Transverse colon (tissue), 4 donors: ENCODE measurements at regions not wholly inside any gene's neighbourhood (a gene's known extent, or its start where the extent isn't known, plus 50 kb on each side); places are given as distances from the start of the nearest gene placed in this dataset.

Experiments
- DNase-seq: peaks from one replicate; pipeline ENCODE4 v3.0.0-alpha.2; 2019
- H3K27ac ChIP-seq, 4 donors: fragments of 200-600 bp; sonication (generic); 2 replicates each; pipeline ENCODE4 v1.5.1; 2016 to 2018; ENCODE audit warnings: inconsistent platforms in 4 of 4
- H3K27me3 ChIP-seq: fragments of 200-600 bp; sonication (generic); 2 replicates; pipeline ENCODE4 v1.5.1; 2017; ENCODE audit warnings: inconsistent platforms
- H3K36me3 ChIP-seq, 4 donors: fragments of 200-600 bp; sonication (generic); 2 replicates each; pipeline ENCODE4 v1.5.1; 2017 to 2019; ENCODE audit warnings: inconsistent platforms in 4 of 4
- H3K4me1 ChIP-seq, 4 donors: fragments of 200-600 bp; sonication (generic); 2 replicates each; pipeline ENCODE4 v1.5.1; 2017 to 2020; ENCODE audit warnings: inconsistent platforms in 4 of 4
- H3K4me3 ChIP-seq, 4 donors: fragments of 200-600 bp; sonication (generic); 1 replicate in 1 of 4; 2 replicates in 3 of 4; pipeline versions ENCODE4 v1.5.1 to v1.6.1; 2017 to 2019; ENCODE audit warnings: inconsistent platforms in 4 of 4
- H3K9me3 ChIP-seq, 2 donors: fragments of 200-600 bp; sonication (generic); 2 replicates each; pipeline ENCODE4 v1.5.1; 2017 to 2019; ENCODE audit warnings: inconsistent platforms in 2 of 2
- EP300 ChIP-seq: sonication (generic); formaldehyde crosslinking; IDR thresholded peaks from one replicate; pipeline ENCODE4 v1.6.1; 2017; ENCODE audit warnings: antibody characterized with exemption, low read depth
- POLR2A ChIP-seq: fragments of 450-650 bp; IDR thresholded peaks from one replicate; pipeline ENCODE4 v1.6.1; 2016; ENCODE audit warnings: antibody characterized with exemption, mild to moderate bottlenecking, moderate library complexity
- POLR2AphosphoS5 ChIP-seq, 3 donors: sonication (generic); formaldehyde crosslinking; IDR thresholded peaks; one replicate each; pipeline ENCODE4 v1.6.1; 2016; ENCODE audit warnings: antibody characterized with exemption in 3 of 3
- WGBS, 2 donors: methylation state at CpG; one replicate each; pipeline ENCODE4 v1.1.5; 2018; ENCODE audit warnings: low coverage in 1 of 2; 5-methylcytosine and 5-hydroxymethylcytosine counted together
- in situ Hi-C, 4 donors: fragments of 200-750 bp; cut with MboI; loops; one replicate each; pipeline versions ENCODE4 v1.15.0 to v1.15.1; 2017; ENCODE audit warnings: low sequenced_read_pairs in 3 of 4, low pct_ligation_motif_present in 1 of 4, low pct_unique_long_range_greater_than_20kb in 1 of 4
- intact Hi-C: fragments of 100-400 bp; cut with DNase I; formaldehyde crosslinking; loops from one replicate; pipeline ENCODE4 v1.15.1; 2023; ENCODE audit warnings: low total_unique reads
- TF ChIP-seq, protein P1 (sequence below), 5 experiments: fragments of 200-600 bp in 3 of 5; fragments of 450-650 bp in 2 of 5; sonication (generic) in 3 of 5; IDR thresholded peaks; 1 replicate in 2 of 5; 2 replicates in 3 of 5; pipeline ENCODE4 v1.5.1; 2016 to 2017; ENCODE audit warnings: antibody characterized with exemption in 5 of 5, inconsistent platforms in 3 of 5, mild to moderate bottlenecking in 2 of 5, moderate library complexity in 1 of 5

DNA sequence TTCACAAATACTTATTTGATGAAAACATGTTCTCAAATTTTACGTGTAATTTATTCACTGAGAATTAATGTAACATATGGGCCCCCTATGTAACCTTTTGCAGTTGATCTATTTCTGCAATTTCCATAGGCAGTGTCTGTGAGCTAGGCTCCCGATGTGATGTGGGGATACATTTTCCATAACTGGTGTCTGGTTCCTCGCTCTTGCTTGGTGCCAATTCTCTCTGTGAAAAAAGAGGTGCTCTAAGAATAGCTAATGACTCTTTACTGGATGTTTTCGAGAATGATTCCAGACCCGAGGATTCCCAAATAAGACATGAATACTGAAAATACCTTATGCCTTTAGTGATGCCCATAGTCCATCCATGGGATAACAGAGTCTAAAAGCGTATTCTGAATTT, 286.7 kb upstream of the FZD8 start:
- Histone ChIP-seq H3K27ac (no peak overlapping the region), H3K4me1 (peaks cover 0 to 9% (median 0%) of the 10 kb centered on the region in 4 donors), H3K9me3 (no peaks in the 10 kb centered on the region), H3K36me3 (no peaks in the 10 kb centered on the region), H3K27me3 (no peaks in the 10 kb centered on the region), H3K4me3 (no peak overlapping the region)
- intact Hi-C loops (no loop called here), in situ Hi-C loops (loop anchor here in 1 of 4 donors (25.0 kb wide), 1 partner anchor 266 kb away; no protein-coding TSS in a partner anchor)
- WGBS, 2 donors, result 66 to 79% methylated on average over 3 to 6 of the region's 6 CpGs
- no peak for DNase-seq
- TF ChIP-seq POLR2A (no peak), POLR2AphosphoS5 (IDR thresholded peaks at IDR 0.05) (no peak), EP300 (no peak)
- TF ChIP-seq, protein P1, sequence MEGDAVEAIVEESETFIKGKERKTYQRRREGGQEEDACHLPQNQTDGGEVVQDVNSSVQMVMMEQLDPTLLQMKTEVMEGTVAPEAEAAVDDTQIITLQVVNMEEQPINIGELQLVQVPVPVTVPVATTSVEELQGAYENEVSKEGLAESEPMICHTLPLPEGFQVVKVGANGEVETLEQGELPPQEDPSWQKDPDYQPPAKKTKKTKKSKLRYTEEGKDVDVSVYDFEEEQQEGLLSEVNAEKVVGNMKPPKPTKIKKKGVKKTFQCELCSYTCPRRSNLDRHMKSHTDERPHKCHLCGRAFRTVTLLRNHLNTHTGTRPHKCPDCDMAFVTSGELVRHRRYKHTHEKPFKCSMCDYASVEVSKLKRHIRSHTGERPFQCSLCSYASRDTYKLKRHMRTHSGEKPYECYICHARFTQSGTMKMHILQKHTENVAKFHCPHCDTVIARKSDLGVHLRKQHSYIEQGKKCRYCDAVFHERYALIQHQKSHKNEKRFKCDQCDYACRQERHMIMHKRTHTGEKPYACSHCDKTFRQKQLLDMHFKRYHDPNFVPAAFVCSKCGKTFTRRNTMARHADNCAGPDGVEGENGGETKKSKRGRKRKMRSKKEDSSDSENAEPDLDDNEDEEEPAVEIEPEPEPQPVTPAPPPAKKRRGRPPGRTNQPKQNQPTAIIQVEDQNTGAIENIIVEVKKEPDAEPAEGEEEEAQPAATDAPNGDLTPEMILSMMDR (IDR thresholded peaks at IDR 0.05), result no peak

DNA sequence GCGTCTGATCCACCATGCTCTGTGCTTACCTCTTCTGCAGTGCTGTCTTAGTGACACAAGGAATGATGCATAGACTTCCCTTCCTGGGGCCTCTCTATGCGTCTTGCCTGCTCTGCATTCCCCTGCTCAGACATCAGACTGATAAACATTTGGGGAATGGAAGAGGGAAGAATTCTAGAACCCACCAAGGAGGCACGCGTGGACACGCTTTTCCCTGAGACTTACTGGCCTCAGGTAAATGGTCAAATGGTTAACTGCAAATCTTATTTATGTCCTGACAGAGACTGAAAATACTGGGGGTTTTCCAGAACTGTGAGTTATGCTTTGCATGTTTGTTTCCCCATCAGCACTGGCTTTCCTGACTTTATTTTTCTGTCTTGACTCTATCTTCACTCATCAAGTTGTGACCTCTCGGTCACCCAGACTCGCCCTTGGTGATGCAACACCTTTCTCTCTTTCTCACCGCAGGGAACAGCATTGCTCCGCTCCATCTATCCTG, 285.9 kb upstream of the FZD8 start:
- Histone ChIP-seq H3K4me3 (no peak overlapping the region), H3K4me1 (peaks cover 0 to 5% (median 0%) of the 10 kb centered on the region in 4 donors), H3K27me3 (no peaks in the 10 kb centered on the region), H3K27ac (no peak overlapping the region), H3K36me3 (no peaks in the 10 kb centered on the region), H3K9me3 (no peaks in the 10 kb centered on the region)
- no peak for TF ChIP-seq POLR2A
- no peak for TF ChIP-seq EP300
- TF ChIP-seq, protein P1 (IDR thresholded peaks at IDR 0.05), result no peak
- TF ChIP-seq POLR2AphosphoS5 (IDR thresholded peaks at IDR 0.05), result no peak
- in situ Hi-C loops, result loop anchor here in 1 of 4 donors (25.0 kb wide), 1 partner anchor 266 kb away; no protein-coding TSS in a partner anchor
- DNase-seq, result no peak
- intact Hi-C loops, result no loop called here
- 79 to 87% methylated on average over 4 to 9 of the region's 9 CpGs for WGBS, 2 donors

DNA sequence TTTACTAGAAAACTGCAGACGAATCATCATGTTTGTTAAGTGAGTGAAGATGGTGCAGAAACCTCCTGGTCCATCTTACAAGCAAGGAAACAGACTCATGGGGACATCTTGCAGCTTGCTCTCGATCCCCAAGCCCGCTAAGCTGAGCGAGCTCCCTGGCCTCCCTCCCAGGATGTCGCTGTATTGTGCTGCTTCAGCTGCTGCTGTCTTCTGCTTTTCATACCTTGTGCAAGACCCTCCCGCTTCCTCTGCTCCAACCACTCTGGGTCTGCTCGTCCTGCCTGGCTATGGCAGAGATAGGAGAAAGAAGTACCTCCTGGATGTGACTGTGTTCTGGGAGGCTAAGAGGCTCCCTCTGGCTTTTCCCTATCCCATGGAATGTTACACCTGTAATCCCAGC, 285.2 kb upstream of the FZD8 start:
- H3K4me1 ChIP-seq, result peaks cover 0 to 5% (median 0%) of the 10 kb centered on the region in 4 donors
- H3K9me3 ChIP-seq, result no peaks in the 10 kb centered on the region
- in situ Hi-C loops (loop anchor here in 1 of 4 donors (25.0 kb wide), 1 partner anchor 265 kb away; no protein-coding TSS in a partner anchor), intact Hi-C loops (no loop called here)
- no peaks in the 10 kb centered on the region for H3K36me3 ChIP-seq
- TF ChIP-seq POLR2AphosphoS5 (IDR thresholded peaks at IDR 0.05) (no peak), EP300 (no peak), POLR2A (no peak)
- TF ChIP-seq, protein P1 (IDR thresholded peaks at IDR 0.05), result no peak
- no peak overlapping the region for H3K4me3 ChIP-seq
- 82 to 84% methylated on average over 7 of the region's 7 CpGs for WGBS, 2 donors
- no peak for DNase-seq
- no peak overlapping the region for H3K27ac ChIP-seq
- H3K27me3 ChIP-seq, result no peaks in the 10 kb centered on the region

DNA sequence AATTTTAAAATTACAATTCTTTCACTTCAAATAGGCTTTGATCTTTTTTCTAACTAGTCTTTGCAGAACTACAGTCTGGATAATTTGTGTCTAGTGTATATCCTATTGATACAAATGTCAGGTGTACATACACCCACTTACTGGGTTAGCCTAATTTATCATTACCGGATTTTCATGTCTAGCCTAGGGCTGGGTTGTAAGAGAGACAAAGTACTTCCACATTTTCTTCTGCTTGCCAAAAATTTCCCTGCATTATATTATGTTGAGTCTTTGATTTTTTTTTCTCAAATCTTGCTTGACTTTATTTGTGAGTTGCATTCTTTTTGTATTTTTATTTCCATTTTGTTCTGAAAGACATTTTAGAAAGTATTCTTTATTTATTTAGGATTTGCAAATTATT, 284.8 kb upstream of the FZD8 start:
- H3K36me3 ChIP-seq, result no peaks in the 10 kb centered on the region
- intact Hi-C loops, result no loop called here
- in situ Hi-C loops, result loop anchor here in 1 of 4 donors (25.0 kb wide), 1 partner anchor 265 kb away; no protein-coding TSS in a partner anchor
- H3K4me3 ChIP-seq, result no peak overlapping the region
- TF ChIP-seq POLR2AphosphoS5 (IDR thresholded peaks at IDR 0.05), result no peak
- no peak for TF ChIP-seq EP300
- TF ChIP-seq, protein P1 (IDR thresholded peaks at IDR 0.05), result no peak
- TF ChIP-seq POLR2A, result no peak
- no peaks in the 10 kb centered on the region for H3K27me3 ChIP-seq
- H3K4me1 ChIP-seq, result peaks cover 0 to 5% (median 0%) of the 10 kb centered on the region in 4 donors
- no peak overlapping the region for H3K27ac ChIP-seq
- WGBS, 2 donors, result 75 to 86% methylated on average over 1 of the region's 1 CpG
- DNase-seq, result no peak
- H3K9me3 ChIP-seq, result no peaks in the 10 kb centered on the region
